HL-60 (cell line): ENCODE measurements at regions not wholly inside any gene's neighbourhood (a gene's known extent, or its start where the extent isn't known, plus 50 kb on each side); places are given as distances from the start of the nearest gene placed in this dataset.

ENCODE experiments used
- DNase-seq, 2 experiments: peaks; one replicate each; pipeline ENCODE4 v3.0.0-alpha.2; 2010 to 2020; ENCODE audit warnings: low read depth in 1 of 2, low spot score in 1 of 2
- H3K27ac ChIP-seq: fragments of 250-450 bp; sonication (Bioruptor Pico); replicated peaks from 2 replicates; pipeline ENCODE4 v1.5.1; 2020; ENCODE audit warnings: mild to moderate bottlenecking, moderate library complexity
- H3K27me3 ChIP-seq: fragments of 250-450 bp; sonication (Bioruptor Pico); 2 replicates; pipeline ENCODE4 v1.5.1; 2021; ENCODE audit warnings: mild to moderate bottlenecking, moderate library complexity; ENCODE audit not compliant: insufficient read depth, poor library complexity, severe bottlenecking
- H3K4me3 ChIP-seq: replicated peaks from 2 replicates; pipeline ENCODE4 v1.5.1; 2011; ENCODE audit warnings: mild to moderate bottlenecking, control low read depth, low read length; ENCODE audit not compliant: insufficient read depth
- GABPA ChIP-seq: IDR thresholded peaks from 2 replicates; pipeline ENCODE4 v1.6.1; 2012; ENCODE audit warnings: low read depth
- POLR2AphosphoS5 ChIP-seq: IDR thresholded peaks from 2 replicates; pipeline ENCODE4 v1.6.1; 2012; ENCODE audit warnings: low read depth
- SPI1 ChIP-seq: IDR thresholded peaks from 2 replicates; pipeline ENCODE4 v1.6.1; 2012; ENCODE audit warnings: low read depth, mild to moderate bottlenecking, borderline replicate concordance
- TF ChIP-seq, protein P1 (sequence below): IDR thresholded peaks from one replicate; pipeline ENCODE4 v1.5.1; 2011; ENCODE audit warnings: low read length, control low read depth, inconsistent platforms; ENCODE audit not compliant: insufficient read depth
- TF ChIP-seq, protein P2 (sequence below): IDR thresholded peaks from 2 replicates; pipeline ENCODE4 v1.6.1; 2012; ENCODE audit warnings: low read depth; ENCODE audit not compliant: insufficient replicate concordance

DNA sequence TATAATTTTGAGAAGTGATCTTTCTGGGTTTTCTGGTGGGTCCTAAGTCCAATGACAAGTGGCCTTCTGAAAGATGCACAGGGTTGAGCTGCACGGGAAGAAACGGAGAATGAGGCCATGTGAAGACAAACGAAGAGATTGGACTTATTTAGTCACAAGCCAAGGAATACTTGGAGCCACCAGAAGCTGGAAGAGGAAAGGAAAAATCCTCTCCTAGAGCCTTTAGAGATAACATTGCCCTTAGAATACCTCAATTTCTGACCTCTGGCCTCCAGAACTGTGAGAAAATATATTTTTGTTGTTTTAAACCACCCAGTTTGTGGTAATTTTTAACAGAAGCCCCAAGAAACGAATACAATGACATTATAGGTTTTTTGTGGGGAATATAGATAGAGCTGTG, 360.5 kb upstream of the TARS1 start:
- no peak for DNase-seq
- Histone ChIP-seq H3K27ac (no peak overlapping the region), H3K4me3 (no peak overlapping the region), H3K27me3 (no peaks in the 10 kb centered on the region)
- TF ChIP-seq, protein P1, sequence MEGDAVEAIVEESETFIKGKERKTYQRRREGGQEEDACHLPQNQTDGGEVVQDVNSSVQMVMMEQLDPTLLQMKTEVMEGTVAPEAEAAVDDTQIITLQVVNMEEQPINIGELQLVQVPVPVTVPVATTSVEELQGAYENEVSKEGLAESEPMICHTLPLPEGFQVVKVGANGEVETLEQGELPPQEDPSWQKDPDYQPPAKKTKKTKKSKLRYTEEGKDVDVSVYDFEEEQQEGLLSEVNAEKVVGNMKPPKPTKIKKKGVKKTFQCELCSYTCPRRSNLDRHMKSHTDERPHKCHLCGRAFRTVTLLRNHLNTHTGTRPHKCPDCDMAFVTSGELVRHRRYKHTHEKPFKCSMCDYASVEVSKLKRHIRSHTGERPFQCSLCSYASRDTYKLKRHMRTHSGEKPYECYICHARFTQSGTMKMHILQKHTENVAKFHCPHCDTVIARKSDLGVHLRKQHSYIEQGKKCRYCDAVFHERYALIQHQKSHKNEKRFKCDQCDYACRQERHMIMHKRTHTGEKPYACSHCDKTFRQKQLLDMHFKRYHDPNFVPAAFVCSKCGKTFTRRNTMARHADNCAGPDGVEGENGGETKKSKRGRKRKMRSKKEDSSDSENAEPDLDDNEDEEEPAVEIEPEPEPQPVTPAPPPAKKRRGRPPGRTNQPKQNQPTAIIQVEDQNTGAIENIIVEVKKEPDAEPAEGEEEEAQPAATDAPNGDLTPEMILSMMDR = no peak
- TF ChIP-seq POLR2AphosphoS5 (no peak), SPI1 (no peak), GABPA (no peak)
- TF ChIP-seq, protein P2, sequence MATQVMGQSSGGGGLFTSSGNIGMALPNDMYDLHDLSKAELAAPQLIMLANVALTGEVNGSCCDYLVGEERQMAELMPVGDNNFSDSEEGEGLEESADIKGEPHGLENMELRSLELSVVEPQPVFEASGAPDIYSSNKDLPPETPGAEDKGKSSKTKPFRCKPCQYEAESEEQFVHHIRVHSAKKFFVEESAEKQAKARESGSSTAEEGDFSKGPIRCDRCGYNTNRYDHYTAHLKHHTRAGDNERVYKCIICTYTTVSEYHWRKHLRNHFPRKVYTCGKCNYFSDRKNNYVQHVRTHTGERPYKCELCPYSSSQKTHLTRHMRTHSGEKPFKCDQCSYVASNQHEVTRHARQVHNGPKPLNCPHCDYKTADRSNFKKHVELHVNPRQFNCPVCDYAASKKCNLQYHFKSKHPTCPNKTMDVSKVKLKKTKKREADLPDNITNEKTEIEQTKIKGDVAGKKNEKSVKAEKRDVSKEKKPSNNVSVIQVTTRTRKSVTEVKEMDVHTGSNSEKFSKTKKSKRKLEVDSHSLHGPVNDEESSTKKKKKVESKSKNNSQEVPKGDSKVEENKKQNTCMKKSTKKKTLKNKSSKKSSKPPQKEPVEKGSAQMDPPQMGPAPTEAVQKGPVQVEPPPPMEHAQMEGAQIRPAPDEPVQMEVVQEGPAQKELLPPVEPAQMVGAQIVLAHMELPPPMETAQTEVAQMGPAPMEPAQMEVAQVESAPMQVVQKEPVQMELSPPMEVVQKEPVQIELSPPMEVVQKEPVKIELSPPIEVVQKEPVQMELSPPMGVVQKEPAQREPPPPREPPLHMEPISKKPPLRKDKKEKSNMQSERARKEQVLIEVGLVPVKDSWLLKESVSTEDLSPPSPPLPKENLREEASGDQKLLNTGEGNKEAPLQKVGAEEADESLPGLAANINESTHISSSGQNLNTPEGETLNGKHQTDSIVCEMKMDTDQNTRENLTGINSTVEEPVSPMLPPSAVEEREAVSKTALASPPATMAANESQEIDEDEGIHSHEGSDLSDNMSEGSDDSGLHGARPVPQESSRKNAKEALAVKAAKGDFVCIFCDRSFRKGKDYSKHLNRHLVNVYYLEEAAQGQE = no peak

DNA sequence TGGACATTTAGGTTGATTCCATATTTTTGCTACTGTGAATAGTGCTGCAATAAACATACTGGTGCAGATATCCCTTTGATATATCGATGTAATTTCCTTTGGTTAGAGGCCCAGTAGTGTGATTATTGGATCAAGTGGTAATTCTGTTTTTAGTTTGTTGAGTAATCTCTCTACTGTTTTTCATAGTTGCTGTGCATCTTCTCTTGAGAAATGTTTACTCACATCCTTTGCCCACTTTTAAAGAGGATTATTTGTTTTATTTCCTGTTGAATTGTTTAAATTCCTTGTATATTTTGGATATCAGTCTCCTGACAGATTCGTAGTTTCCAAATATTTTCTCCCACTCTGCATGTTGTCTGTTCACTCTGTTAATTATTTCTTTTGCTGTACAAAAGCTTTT, 352.6 kb upstream of the TARS1 start:
- no peak for DNase-seq
- TF ChIP-seq SPI1 (no peak), POLR2AphosphoS5 (no peak), GABPA (no peak)
- TF ChIP-seq, protein P2 = no peak
- TF ChIP-seq, protein P1 = no peak
- Histone ChIP-seq H3K27ac (no peak overlapping the region), H3K4me3 (no peak overlapping the region), H3K27me3 (no peaks in the 10 kb centered on the region)

DNA sequence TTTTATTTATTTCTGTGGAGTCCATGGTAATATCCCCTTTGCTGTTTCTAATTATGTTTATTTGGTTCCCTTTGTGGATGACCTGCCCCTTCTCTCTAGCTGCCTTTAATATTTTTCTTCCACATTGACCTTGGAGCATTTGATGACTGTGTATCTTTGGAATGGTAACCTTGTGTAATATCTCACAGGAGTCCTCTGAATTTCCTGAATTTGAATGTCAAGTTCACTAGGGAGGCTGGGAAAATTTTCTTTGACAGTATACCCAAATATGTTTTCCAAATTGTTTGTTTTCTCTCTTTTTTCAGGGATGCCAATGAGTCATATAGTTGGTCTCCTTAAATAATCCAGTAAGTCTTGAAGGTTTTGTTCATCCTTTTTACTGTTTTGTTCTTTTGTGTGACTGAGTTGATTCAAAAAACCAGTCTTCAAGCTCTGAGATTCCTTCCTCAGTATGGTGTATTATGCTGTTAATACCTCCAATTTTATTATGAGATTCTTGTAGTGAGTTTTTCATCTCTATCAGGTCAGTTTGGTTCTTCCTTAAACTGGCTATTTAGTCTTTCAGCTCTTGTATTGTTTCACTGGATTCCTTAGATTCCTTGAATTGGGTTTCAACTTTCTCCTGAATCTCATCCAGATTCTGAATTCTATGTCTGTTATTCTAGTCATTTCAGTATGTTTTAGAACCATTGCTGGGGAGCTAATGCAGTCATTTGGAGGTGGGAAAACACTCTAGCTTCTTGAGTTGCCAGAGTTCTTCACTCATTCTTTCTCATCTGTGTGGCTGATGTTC, 349.0 kb upstream of the TARS1 start:
- Histone ChIP-seq H3K4me3 (no peak overlapping the region), H3K27me3 (no peaks in the 10 kb centered on the region), H3K27ac (no peak overlapping the region)
- no peak for TF ChIP-seq SPI1
- TF ChIP-seq, protein P2 = no peak
- TF ChIP-seq GABPA = no peak
- TF ChIP-seq POLR2AphosphoS5 = no peak
- TF ChIP-seq, protein P1 = no peak
- no peak for DNase-seq
